ENCODE measurements at regions not wholly inside any gene's neighbourhood (a gene's known extent, or its start where the extent isn't known, plus 50 kb on each side); places are given as distances from the start of the nearest gene placed in this dataset.

GRCh38 chr1:219520241-219520640 is 92.7 kb downstream of the ZC3H11B start:
- no peak for DNase-seq

- DNase-seq = no peak
These were observed 94.0 kb downstream of the ZC3H11B start for GRCh38 chr1:219518907-219519248.

GRCh38 chr1:219518168-219518906 is 94.6 kb downstream of the ZC3H11B start:
- DNase-seq = no peak

GRCh38 chr1:219517031-219517430 is 95.9 kb downstream of the ZC3H11B start:
- DNase-seq = no peak

- no peak for DNase-seq
These were observed 98.2 kb downstream of the ZC3H11B start for GRCh38 chr1:219514728-219515127.

GRCh38 chr1:219507437-219507836 is 105.5 kb downstream of the ZC3H11B start:
- no peak for DNase-seq

- no peak for DNase-seq
These were observed 106.0 kb downstream of the ZC3H11B start for GRCh38 chr1:219506936-219507335.

GRCh38 chr1:219506473-219506899 is 106.4 kb downstream of the ZC3H11B start:
- DNase-seq = no peak

GRCh38 chr1:219505886-219506285 is 107.0 kb downstream of the ZC3H11B start:
- no peak for DNase-seq

GRCh38 chr1:219503604-219504003 is 109.3 kb downstream of the ZC3H11B start:
- DNase-seq = no peak

GRCh38 chr1:219500327-219500897 is 112.5 kb downstream of the ZC3H11B start:
- no peak for DNase-seq

GRCh38 chr1:219498666-219499065 is 114.2 kb downstream of the ZC3H11B start:
- DNase-seq = no peak

- no peak for DNase-seq
These were observed 117.0 kb downstream of the ZC3H11B start for GRCh38 chr1:219495737-219496408.

- no peak for DNase-seq
These were observed 120.2 kb downstream of the ZC3H11B start for GRCh38 chr1:219492717-219493116.

GRCh38 chr1:219490566-219490965 is 122.3 kb downstream of the ZC3H11B start:
- no peak for DNase-seq

GRCh38 chr1:219489636-219490035 is 123.3 kb downstream of the ZC3H11B start:
- DNase-seq = no peak

GRCh38 chr1:219488275-219488674 is 124.6 kb downstream of the ZC3H11B start:
- DNase-seq = no peak

- DNase-seq = no peak
These were observed 129.4 kb downstream of the ZC3H11B start for GRCh38 chr1:219483530-219483929.

GRCh38 chr1:219480011-219480410 is 132.9 kb downstream of the ZC3H11B start:
- no peak for DNase-seq

- DNase-seq = no peak
These were observed 134.1 kb downstream of the ZC3H11B start for GRCh38 chr1:219478811-219479210.

GRCh38 chr1:219477861-219478260 is 135.0 kb downstream of the ZC3H11B start:
- no peak for DNase-seq

- DNase-seq = no peak
These were observed 136.2 kb downstream of the ZC3H11B start for GRCh38 chr1:219476716-219477115.

GRCh38 chr1:219476116-219476515 is 136.8 kb downstream of the ZC3H11B start:
- no peak for DNase-seq

GRCh38 chr1:219472596-219472995 is 140.3 kb downstream of the ZC3H11B start:
- DNase-seq = no peak
